ENCODE measurements at regions not wholly inside any gene's neighbourhood (a gene's known extent, or its start where the extent isn't known, plus 50 kb on each side); places are given as distances from the start of the nearest gene placed in this dataset.
"Not testable (repeated sequence)": the region's sequence is repeated elsewhere in the genome, so short reads cannot be mapped to it uniquely, and the experiment has no call there.

GRCh38 chr6:115582386-115582785 is 478.3 kb downstream of the FRK start:
- no peak overlapping the region for H3K4me3 Mint-ChIP-seq
- CTCF ChIA-PET, result no interaction called here

GRCh38 chr6:115579565-115579964 is 481.1 kb downstream of the FRK start:
- POLR2A ChIA-PET; H3K9me3 Mint-ChIP-seq; H3K36me3 Mint-ChIP-seq (ENCODE audit: low read depth); H3K4me1 Mint-ChIP-seq; H3K27me3 Mint-ChIP-seq; DNase-seq; H3K27ac Mint-ChIP-seq; H3K4me3 Mint-ChIP-seq; CTCF ChIA-PET: not testable (repeated sequence)

More at GRCh38 chr6:115582386-115582785, 478.3 kb downstream of the FRK start:
- DNase-seq, result no peak
- Mint-ChIP-seq H3K4me1 (no peaks in the 10 kb centered on the region), H3K36me3 (ENCODE audit: low read depth) (no peaks in the 10 kb centered on the region), H3K27ac (no peak overlapping the region), H3K9me3 (peaks cover 2% of the 10 kb centered on the region), H3K27me3 (no peaks in the 10 kb centered on the region)
- POLR2A ChIA-PET, result no interaction called here

GRCh38 chr6:115577270-115577669 is 483.4 kb downstream of the FRK start:
- Mint-ChIP-seq H3K9me3 (no peaks in the 10 kb centered on the region), H3K4me1 (no peaks in the 10 kb centered on the region), H3K27ac (no peak overlapping the region), H3K4me3 (no peak overlapping the region), H3K27me3 (no peaks in the 10 kb centered on the region), H3K36me3 (ENCODE audit: low read depth) (no peaks in the 10 kb centered on the region)
- CTCF ChIA-PET, result no interaction called here
- POLR2A ChIA-PET, result no interaction called here
- no peak for DNase-seq

GRCh38 chr6:115575285-115575684 is 485.4 kb downstream of the FRK start:
- Mint-ChIP-seq H3K4me1 (no peaks in the 10 kb centered on the region), H3K27me3 (no peaks in the 10 kb centered on the region), H3K27ac (no peak overlapping the region), H3K4me3 (no peak overlapping the region), H3K36me3 (ENCODE audit: low read depth) (no peaks in the 10 kb centered on the region), H3K9me3 (no peaks in the 10 kb centered on the region)
- no peak for DNase-seq
- POLR2A ChIA-PET, result no interaction called here
- CTCF ChIA-PET, result no interaction called here

GRCh38 chr6:115573861-115574260 is 486.8 kb downstream of the FRK start:
- no peak overlapping the region for H3K4me3 Mint-ChIP-seq
- no peaks in the 10 kb centered on the region for H3K27me3 Mint-ChIP-seq
- DNase-seq, result no peak
- no peaks in the 10 kb centered on the region for H3K36me3 Mint-ChIP-seq (ENCODE audit: low read depth)
- H3K27ac Mint-ChIP-seq, result no peak overlapping the region
- POLR2A ChIA-PET, result no interaction called here
- H3K9me3 Mint-ChIP-seq, result no peaks in the 10 kb centered on the region
- H3K4me1 Mint-ChIP-seq, result no peaks in the 10 kb centered on the region
- CTCF ChIA-PET, result no interaction called here

- DNase-seq, result no peak
- Mint-ChIP-seq H3K4me3 (no peak overlapping the region), H3K9me3 (no peaks in the 10 kb centered on the region), H3K36me3 (ENCODE audit: low read depth) (no peaks in the 10 kb centered on the region), H3K27me3 (no peaks in the 10 kb centered on the region), H3K4me1 (no peaks in the 10 kb centered on the region), H3K27ac (no peak overlapping the region)
- ChIA-PET CTCF (no interaction called here), POLR2A (no interaction called here)
Observed at GRCh38 chr6:115570331-115570730, 490.4 kb downstream of the FRK start.

- Mint-ChIP-seq H3K36me3 (ENCODE audit: low read depth) (no peaks in the 10 kb centered on the region), H3K27me3 (no peaks in the 10 kb centered on the region), H3K27ac (no peak overlapping the region), H3K4me3 (no peak overlapping the region), H3K4me1 (no peaks in the 10 kb centered on the region), H3K9me3 (peaks cover 3% of the 10 kb centered on the region)
- ChIA-PET CTCF (no interaction called here), POLR2A (no interaction called here)
- DNase-seq, result no peak
Observed at GRCh38 chr6:115554060-115554459, 506.6 kb downstream of the FRK start.

GRCh38 chr6:115551527-115551926 is 509.2 kb downstream of the FRK start:
- Mint-ChIP-seq H3K27me3 (no peaks in the 10 kb centered on the region), H3K27ac (no peak overlapping the region), H3K4me1 (no peaks in the 10 kb centered on the region), H3K4me3 (no peak overlapping the region), H3K36me3 (ENCODE audit: low read depth) (no peaks in the 10 kb centered on the region), H3K9me3 (peaks cover 5% of the 10 kb centered on the region)
- DNase-seq, result no peak
- ChIA-PET CTCF (no interaction called here), POLR2A (no interaction called here)

- DNase-seq, result no peak
- Mint-ChIP-seq H3K4me1 (no peaks in the 10 kb centered on the region), H3K9me3 (peaks cover 9% of the 10 kb centered on the region), H3K4me3 (no peak overlapping the region), H3K27me3 (no peaks in the 10 kb centered on the region), H3K36me3 (ENCODE audit: low read depth) (no peaks in the 10 kb centered on the region), H3K27ac (no peak overlapping the region)
- CTCF ChIA-PET, result no interaction called here
- POLR2A ChIA-PET, result no interaction called here
Observed at GRCh38 chr6:115545672-115545986, 515.1 kb downstream of the FRK start.

- Mint-ChIP-seq H3K9me3 (peaks cover 7% of the 10 kb centered on the region), H3K4me3 (no peak overlapping the region), H3K27ac (no peak overlapping the region), H3K36me3 (ENCODE audit: low read depth) (no peaks in the 10 kb centered on the region), H3K4me1 (no peaks in the 10 kb centered on the region), H3K27me3 (no peaks in the 10 kb centered on the region)
- DNase-seq, result no peak
- ChIA-PET CTCF (no interaction called here), POLR2A (no interaction called here)
Observed at GRCh38 chr6:115544765-115545671, 515.7 kb downstream of the FRK start.

GRCh38 chr6:115540077-115540869 is 520.4 kb downstream of the FRK start:
- H3K27me3 Mint-ChIP-seq, result no peaks in the 10 kb centered on the region
- ChIA-PET CTCF (interaction anchor here (0.7 kb wide), 1 partner anchor 952 kb away, joined by 3 read pairs; no protein-coding TSS in a partner anchor), POLR2A (interaction anchor here (0.8 kb wide), 1 partner anchor 166 kb away, joined by 3 read pairs; no protein-coding TSS in a partner anchor)
- H3K4me3 Mint-ChIP-seq, result no peak overlapping the region
- no peak for DNase-seq
- no peaks in the 10 kb centered on the region for H3K36me3 Mint-ChIP-seq (ENCODE audit: low read depth)
- H3K4me1 Mint-ChIP-seq, result no peaks in the 10 kb centered on the region
- H3K9me3 Mint-ChIP-seq, result peaks cover 7% of the 10 kb centered on the region
- no peak overlapping the region for H3K27ac Mint-ChIP-seq

- no peak for DNase-seq
- Mint-ChIP-seq H3K4me1 (no peaks in the 10 kb centered on the region), H3K27ac (no peak overlapping the region), H3K4me3 (no peak overlapping the region), H3K36me3 (ENCODE audit: low read depth) (no peaks in the 10 kb centered on the region), H3K9me3 (peaks cover 9% of the 10 kb centered on the region), H3K27me3 (no peaks in the 10 kb centered on the region)
- ChIA-PET CTCF (no interaction called here), POLR2A (no interaction called here)
Observed at GRCh38 chr6:115539531-115539930, 521.2 kb downstream of the FRK start.

GRCh38 chr6:115524821-115525220 is 535.9 kb downstream of the FRK start:
- DNase-seq, result no peak
- Mint-ChIP-seq H3K4me3 (no peak overlapping the region), H3K36me3 (ENCODE audit: low read depth) (no peaks in the 10 kb centered on the region), H3K27me3 (no peaks in the 10 kb centered on the region), H3K27ac (no peak overlapping the region), H3K9me3 (peaks cover 6% of the 10 kb centered on the region), H3K4me1 (no peaks in the 10 kb centered on the region)
- POLR2A ChIA-PET, result no interaction called here
- CTCF ChIA-PET, result no interaction called here

- CTCF ChIA-PET; POLR2A ChIA-PET; H3K36me3 Mint-ChIP-seq (ENCODE audit: low read depth); H3K4me1 Mint-ChIP-seq; H3K27ac Mint-ChIP-seq; DNase-seq; H3K27me3 Mint-ChIP-seq; H3K4me3 Mint-ChIP-seq: not testable (repeated sequence)
- peaks cover 18% of the 10 kb centered on the region for H3K9me3 Mint-ChIP-seq
Observed at GRCh38 chr6:115521747-115522146, 538.9 kb downstream of the FRK start.

Data from activated CD4-positive, alpha-beta memory T cell treated with anti-CD3 and anti-CD28 coated beads, Interleukin-2, amount 10 ng/mL, durations not matched to agents 7 days and 5 days (primary cell).